ENCODE measurements at regions not wholly inside any gene's neighbourhood (a gene's known extent, or its start where the extent isn't known, plus 50 kb on each side); places are given as distances from the start of the nearest gene placed in this dataset.
"Not testable (repeated sequence)": the region's sequence is repeated elsewhere in the genome, so short reads cannot be mapped to it uniquely, and the experiment has no call there.

- no peak for DNase-seq (ENCODE audit: low read depth)
Measured at GRCh38 chr11:71182791-71183677, 69.3 kb downstream of the SHANK2 start.

- DNase-seq (ENCODE audit: low read depth), result no peak
Measured at GRCh38 chr11:71181566-71181965, 70.8 kb downstream of the SHANK2 start.

GRCh38 chr11:71180694-71181470 is 71.5 kb downstream of the SHANK2 start:
- no peak for DNase-seq (ENCODE audit: low read depth)

GRCh38 chr11:71179877-71180605 is 72.3 kb downstream of the SHANK2 start:
- DNase-seq (ENCODE audit: low read depth), result no peak

GRCh38 chr11:71178076-71178475 is 74.3 kb downstream of the SHANK2 start:
- no peak for DNase-seq (ENCODE audit: low read depth)

GRCh38 chr11:71176812-71177211 is 75.6 kb downstream of the SHANK2 start:
- no peak for DNase-seq (ENCODE audit: low read depth)

GRCh38 chr11:71173709-71174108 is 78.7 kb downstream of the SHANK2 start:
- no peak for DNase-seq (ENCODE audit: low read depth)

- DNase-seq (ENCODE audit: low read depth), result no peak
Measured at GRCh38 chr11:71172680-71173079, 79.7 kb downstream of the SHANK2 start.

- no peak for DNase-seq (ENCODE audit: low read depth)
Measured at GRCh38 chr11:71171576-71171975, 80.8 kb downstream of the SHANK2 start.

GRCh38 chr11:71170624-71171423 is 81.6 kb downstream of the SHANK2 start:
- DNase-seq (ENCODE audit: low read depth), result no peak

- DNase-seq (ENCODE audit: low read depth), result no peak
Measured at GRCh38 chr11:71169313-71169712, 83.1 kb downstream of the SHANK2 start.

GRCh38 chr11:71167814-71168213 is 84.6 kb downstream of the SHANK2 start:
- DNase-seq (ENCODE audit: low read depth), result not testable (repeated sequence)

- DNase-seq (ENCODE audit: low read depth), result no peak
Measured at GRCh38 chr11:71165771-71166170, 86.6 kb downstream of the SHANK2 start.

GRCh38 chr11:71164621-71165020 is 87.8 kb downstream of the SHANK2 start:
- no peak for DNase-seq (ENCODE audit: low read depth)

GRCh38 chr11:71164186-71164585 is 88.2 kb downstream of the SHANK2 start:
- no peak for DNase-seq (ENCODE audit: low read depth)

- no peak for DNase-seq (ENCODE audit: low read depth)
Measured at GRCh38 chr11:71163371-71163770, 89.0 kb downstream of the SHANK2 start.

- DNase-seq (ENCODE audit: low read depth), result no peak
Measured at GRCh38 chr11:71158936-71159335, 93.4 kb downstream of the SHANK2 start.

- not testable (repeated sequence) for DNase-seq (ENCODE audit: low read depth)
Measured at GRCh38 chr11:71157676-71158075, 94.7 kb downstream of the SHANK2 start.

GRCh38 chr11:71156301-71156700 is 96.1 kb downstream of the SHANK2 start:
- no peak for DNase-seq (ENCODE audit: low read depth)

GRCh38 chr11:71155846-71156245 is 96.5 kb downstream of the SHANK2 start:
- DNase-seq (ENCODE audit: low read depth), result no peak

- no peak for DNase-seq (ENCODE audit: low read depth)
Measured at GRCh38 chr11:71154261-71154805, 98.0 kb downstream of the SHANK2 start.
